HUDEP-2 (cell line): ENCODE measurements at regions not wholly inside any gene's neighbourhood (a gene's known extent, or its start where the extent isn't known, plus 50 kb on each side); places are given as distances from the start of the nearest gene placed in this dataset.
"Not testable (repeated sequence)": the region's sequence is repeated elsewhere in the genome, so short reads cannot be mapped to it uniquely, and the experiment has no call there.

Source experiments
- DNase-seq, 76 experiments: peaks; one replicate each; lab custom pipeline; 2025; ENCODE audit not compliant: unreplicated experiment in 76 of 76; lab: John Stamatoyannopoulos, UW

DNA sequence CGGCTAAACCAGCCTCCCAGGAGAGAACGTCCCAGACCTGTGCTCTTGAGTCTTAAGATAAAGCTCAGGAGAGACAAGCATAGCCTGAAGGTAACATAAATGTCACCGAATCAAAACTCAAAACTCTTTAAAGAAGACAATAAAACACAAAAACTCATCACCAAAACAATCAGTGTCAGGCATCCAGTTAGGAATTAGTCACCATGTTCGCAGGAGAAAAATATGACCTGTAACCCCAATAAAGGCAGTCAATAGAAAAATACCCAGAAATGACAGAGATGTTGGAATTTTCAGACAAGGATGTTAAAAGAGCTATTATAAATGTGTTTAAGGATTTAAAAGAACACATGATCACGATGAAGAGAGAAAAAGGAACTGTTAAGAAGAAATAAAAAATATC is 352.4 kb downstream of the BRD1 start:
- no peak for DNase-seq

GRCh38 chr22:49473286-49473685 is 354.4 kb downstream of the BRD1 start:
- no peak for DNase-seq

DNA sequence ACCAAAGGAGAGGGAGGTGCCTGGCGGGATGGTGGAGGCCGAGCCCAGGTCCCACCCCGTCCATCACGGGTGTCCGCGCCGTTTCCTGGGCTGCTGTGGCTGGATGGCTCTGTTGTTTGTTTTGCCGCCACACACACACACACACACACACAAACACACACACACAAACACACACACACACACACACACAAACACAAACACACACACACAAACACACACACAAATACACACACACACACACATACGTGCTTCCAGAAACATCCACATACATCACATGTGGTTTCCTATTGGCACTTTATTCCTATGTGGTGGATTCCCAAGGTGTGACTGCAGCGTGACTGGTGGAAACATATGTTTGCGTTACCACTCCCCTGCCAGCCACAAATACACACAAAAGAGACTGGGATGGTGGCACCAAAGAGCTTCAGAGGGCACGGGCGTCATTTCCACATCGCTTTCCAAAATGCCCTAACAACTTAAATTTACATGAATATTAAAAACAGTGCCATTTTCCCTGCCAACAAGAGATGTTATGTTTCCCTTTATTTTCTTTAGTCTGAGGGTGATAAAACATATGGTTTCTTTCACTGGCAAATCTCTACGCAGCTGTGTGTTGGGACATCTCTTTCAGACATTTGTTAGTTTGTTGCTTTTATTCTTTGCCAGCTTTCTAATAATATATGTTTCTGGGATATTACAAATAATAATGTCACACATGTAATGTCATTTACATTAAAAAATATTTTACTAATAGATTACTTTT is 356.8 kb downstream of the BRD1 start:
- no peak for DNase-seq

GRCh38 chr22:49469896-49470740 is 357.6 kb downstream of the BRD1 start:
- DNase-seq, result no peak

- DNase-seq, result no peak
These were observed 359.0 kb downstream of the BRD1 start for GRCh38 chr22:49468487-49469198.

DNA sequence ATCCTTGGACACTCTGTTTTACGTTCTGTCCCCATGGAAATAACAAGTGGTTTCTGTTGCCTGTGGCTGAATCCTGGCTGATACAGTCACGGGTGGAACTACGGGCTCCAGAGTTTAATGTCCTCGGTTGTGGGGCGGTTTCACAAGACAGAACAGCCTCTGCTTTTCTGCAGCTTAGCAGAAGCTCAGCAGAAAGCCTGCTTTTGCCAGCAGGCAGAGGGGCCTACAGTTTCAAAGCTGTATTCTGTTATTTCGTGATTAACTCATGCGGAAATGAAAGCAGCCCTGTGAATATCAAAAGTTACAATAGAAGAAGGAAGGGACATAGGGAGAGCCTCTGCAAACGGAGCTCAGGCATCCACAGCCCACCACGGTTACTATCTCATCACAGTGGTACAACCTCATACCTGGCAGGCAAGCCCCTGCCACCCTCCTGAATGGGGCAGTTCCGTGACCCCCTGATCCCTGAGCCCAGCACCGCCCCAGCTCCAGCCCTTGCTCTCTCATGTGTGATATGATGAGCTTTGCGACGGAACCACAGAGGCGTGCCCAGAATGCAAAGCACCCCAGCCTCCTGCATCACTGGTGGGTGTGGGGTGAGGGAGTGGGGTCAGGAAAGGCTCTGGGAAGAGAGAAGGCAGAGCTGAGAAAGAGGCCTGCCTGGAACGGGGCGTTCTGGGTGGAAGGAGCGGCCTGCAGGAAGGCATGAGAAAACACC is 360.6 kb downstream of the BRD1 start:
- DNase-seq, result no peak

DNA sequence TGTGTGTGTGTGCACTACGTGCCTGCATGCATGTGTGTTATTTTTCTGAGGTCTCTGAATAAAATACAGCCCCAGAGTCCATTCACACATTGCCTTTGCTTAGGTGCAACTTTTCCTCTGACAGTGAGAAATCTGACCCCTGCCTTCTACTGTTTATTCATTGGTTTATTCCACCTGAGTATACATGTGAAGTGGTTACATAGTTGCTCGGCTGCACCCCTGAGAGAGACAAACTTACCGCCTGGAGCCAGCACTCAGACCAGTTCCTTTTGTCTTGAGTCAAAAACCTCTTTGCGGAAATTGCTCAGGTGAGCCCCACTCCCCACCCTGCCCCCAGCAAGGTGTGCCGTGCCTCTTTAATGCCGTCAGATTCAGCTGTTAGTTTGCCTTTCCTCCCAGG is 363.6 kb downstream of the BRD1 start:
- DNase-seq, result no peak

DNA sequence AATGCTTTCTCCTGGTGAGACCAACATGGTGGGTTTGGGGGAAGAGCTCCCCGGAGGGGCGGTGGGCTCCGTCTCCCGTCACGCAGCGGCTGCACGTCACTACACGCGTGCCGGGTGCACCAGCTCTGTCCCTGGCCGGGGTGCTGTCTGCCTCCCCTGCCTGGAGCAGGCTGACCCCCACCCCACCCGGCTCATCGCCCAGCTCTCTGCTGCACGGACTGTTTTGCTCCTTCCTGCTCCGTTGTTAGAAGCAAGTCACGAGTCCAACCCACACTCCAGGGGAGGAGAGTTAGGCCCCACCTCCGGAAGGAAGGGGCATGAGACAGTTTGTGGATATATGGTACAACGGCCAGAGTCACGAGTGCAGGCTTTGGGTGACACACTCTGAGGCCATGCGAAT is 364.9 kb downstream of the BRD1 start:
- DNase-seq, result peak in 2 of 76 experiments; percentile 1 to 29

GRCh38 chr22:49462291-49462690 is 365.4 kb downstream of the BRD1 start:
- no peak for DNase-seq

DNA sequence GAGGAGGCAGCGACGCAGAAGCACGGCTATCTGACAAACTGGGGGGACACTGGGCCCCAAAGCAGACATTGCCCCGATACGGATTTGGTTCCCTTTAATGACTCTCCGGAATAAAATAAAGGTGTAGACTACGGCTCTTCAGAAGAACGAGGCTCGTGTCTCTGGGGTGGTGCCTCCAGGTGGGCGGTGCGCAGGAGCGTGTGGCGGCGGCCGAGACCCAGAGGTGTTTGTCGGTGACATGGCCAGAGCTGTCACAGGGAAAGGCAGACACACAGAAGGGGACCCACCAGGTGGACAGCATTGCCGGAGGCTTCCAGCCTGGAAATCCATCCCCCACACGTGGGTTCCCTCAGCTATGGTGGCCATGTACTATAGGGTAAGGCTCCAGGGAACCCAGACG is 366.0 kb downstream of the BRD1 start:
- no peak for DNase-seq

DNA sequence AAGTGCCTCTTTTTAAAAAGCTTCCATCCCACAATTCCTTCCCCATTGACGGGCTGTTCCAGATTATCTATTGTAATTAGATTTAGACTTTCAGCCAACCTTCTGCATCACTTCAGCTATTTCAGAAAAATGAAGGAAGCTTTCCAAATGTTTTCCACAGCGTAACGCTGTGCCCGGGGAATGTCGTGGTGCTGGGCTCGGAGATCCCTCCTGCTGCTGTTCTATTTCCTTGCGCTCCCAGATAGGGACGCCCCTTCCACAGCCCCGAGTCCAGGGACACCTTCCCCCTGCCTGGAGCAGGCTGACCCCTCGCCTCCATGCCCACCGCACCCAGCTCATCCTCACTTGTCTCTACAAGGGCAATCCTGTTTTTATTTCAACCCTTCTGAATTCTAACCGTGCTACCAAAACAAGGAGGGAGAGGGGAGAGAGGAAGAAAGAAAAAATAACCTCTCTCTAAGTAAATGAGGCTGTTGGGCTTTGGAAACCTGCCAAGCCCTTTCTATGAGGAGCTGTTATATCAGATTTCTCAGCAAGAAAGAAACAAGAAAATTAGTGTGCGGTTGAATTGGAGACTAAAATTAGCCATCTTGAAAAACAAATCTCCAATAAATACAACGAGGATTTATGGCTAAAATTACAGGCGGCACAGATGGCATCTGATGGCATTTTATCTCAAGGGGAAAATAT is 366.9 kb downstream of the BRD1 start:
- DNase-seq, result no peak

GRCh38 chr22:49460091-49460490 is 367.6 kb downstream of the BRD1 start:
- DNase-seq, result no peak

- no peak for DNase-seq
These were observed 369.0 kb downstream of the BRD1 start for GRCh38 chr22:49458708-49459099.

- no peak for DNase-seq
These were observed 369.5 kb downstream of the BRD1 start for GRCh38 chr22:49457946-49458707.

GRCh38 chr22:49457146-49457545 is 370.5 kb downstream of the BRD1 start:
- DNase-seq, result no peak

DNA sequence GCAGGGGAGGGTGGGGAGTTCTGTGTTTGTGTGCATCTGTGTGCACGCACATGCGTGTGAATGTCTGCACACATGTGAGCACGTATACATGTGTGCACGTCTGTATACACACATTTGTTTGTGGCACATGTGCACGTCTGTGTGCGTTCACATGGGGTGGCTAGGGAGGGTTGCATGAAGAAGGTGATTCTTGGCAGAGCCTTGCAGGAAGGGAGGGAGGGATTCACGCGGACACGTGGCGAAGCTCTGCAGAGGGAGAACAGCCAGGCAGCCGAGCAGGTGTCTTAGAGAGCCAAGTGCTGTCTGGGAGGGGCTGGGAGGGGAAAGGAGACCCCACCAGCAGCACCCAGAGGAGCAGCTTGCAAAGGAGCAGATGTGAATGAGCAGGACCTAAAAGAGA is 372.1 kb downstream of the BRD1 start:
- no peak for DNase-seq

GRCh38 chr22:49454726-49455125 is 372.9 kb downstream of the BRD1 start:
- DNase-seq, result no peak

GRCh38 chr22:49453771-49454170 is 373.9 kb downstream of the BRD1 start:
- no peak for DNase-seq

- not testable (repeated sequence) for DNase-seq
These were observed 374.7 kb downstream of the BRD1 start for GRCh38 chr22:49453019-49453418.
